HS-27A (cell line): ENCODE measurements at regions not wholly inside any gene's neighbourhood (a gene's known extent, or its start where the extent isn't known, plus 50 kb on each side); places are given as distances from the start of the nearest gene placed in this dataset.
A peak's percentile ranks its signal among the peaks of the same experiment; 100 is the strongest.
"Not testable (repeated sequence)": the region's sequence is repeated elsewhere in the genome, so short reads cannot be mapped to it uniquely, and the experiment has no call there.

Source experiments
- DNase-seq: peaks from one replicate; pipeline ENCODE4 v3.0.0-alpha.2; 2012; ENCODE audit warnings: low read depth, missing footprints

DNA sequence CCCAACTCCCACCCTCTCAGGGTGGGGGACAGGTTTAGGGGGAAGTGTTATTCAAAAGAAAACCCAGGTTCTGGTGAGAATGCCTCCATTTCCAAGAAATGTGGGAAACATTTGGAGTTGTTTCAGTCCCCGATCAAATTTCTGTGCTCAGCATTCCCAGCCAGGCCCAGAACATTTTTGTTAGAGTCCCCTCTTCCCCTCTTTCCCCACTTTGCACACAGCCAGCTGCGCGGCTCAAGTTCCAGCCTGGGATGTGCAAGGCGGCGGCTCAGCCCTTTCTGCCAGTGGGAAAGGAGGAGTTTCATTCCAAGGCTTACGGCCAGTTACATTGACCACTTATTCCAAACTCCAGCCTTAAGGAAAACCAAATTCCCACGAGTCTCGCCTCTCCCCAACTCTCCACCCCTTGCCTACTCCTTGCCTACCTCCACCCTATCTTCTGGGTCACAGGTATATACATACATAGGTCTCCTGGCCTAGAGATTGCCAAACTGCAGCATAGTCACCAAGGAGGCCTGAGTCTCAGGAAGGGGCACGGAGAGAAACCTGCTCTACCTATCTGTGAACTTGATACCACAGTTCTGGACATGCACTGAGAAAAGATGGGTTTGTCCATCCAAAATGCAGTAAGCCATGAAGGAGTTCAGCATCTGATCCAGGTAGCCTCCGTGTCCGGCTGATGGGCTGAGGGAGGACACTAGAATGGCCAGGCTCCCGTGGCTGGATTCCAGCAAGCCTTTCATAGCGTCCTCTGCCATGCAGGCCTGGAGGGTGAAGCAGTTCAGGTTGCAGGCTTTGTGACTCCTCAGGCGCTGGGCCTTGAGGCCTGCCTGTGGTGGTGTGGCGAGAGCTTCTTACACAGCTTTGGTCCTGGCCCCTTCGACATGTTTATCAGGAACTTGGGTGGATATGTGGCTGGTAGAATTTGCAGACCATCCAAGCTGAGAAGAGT lies 154.5 kb downstream of the ZFP36L2 start:
- DNase-seq: no peak

- no peak for DNase-seq
Measured at GRCh38 chr2:43070676-43071502, 155.5 kb downstream of the ZFP36L2 start.

DNA sequence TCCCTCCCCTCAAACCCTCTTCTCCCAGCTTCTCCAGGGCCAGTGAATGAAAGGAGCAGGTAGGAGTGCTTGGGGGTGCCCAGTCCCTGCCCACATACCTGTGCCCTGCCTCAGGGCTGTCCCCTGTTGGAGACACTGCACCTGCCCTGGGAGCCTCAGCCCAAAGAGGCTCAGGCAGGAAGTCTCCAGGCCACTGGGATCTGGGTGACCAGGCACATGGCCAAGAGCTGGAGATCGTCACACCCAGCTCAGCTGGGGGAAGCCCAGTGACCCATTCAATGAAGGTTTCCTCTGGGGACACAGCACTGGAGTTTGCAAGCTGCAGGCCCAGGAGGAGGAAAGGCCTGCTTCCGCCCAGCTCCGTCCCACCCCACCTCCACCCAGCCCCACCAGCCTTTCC lies 156.4 kb downstream of the ZFP36L2 start:
- no peak for DNase-seq

- DNase-seq: no peak
Measured at GRCh38 chr2:43068631-43069517, 157.5 kb downstream of the ZFP36L2 start.

GRCh38 chr2:43068041-43068533 lies 158.3 kb downstream of the ZFP36L2 start:
- DNase-seq: no peak

GRCh38 chr2:43067254-43068040 lies 159.0 kb downstream of the ZFP36L2 start:
- DNase-seq: no peak

DNA sequence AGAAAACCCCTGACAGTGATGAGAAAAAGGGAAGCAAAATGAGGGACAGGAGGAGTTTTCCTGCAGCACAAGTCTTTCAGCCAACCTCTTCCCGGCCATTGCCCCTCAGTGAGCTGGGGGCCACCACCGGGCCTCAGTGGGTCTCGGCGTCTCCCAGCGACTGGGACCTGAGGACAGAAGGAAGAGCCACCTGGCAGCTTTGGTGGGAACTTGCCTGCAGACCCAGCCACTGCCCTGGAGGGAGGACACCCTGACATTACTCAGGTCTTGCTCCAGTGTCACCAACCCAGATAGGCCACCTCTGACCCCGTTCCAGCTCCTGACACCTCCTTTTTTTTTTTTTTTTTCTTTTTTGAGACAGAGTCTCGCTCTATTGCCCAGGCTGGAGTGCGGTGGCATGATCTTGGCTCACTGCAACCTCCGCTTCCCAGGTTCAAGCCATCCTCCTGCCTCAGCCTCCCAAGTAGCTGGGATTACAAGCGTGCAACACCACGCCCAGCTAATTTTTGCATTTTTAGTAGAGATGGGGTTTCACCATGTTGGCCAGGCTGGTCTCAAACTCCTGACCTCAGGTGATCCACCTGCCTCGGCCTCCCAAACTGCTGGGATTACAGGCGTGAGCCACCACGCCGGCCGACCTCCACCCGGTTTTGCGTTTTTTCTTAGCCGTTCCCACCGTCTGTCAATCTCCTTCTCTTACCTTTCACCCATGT lies 159.7 kb downstream of the ZFP36L2 start:
- not testable (repeated sequence) for DNase-seq

- no peak for DNase-seq
Measured at GRCh38 chr2:43065871-43066270, 160.5 kb downstream of the ZFP36L2 start.

DNA sequence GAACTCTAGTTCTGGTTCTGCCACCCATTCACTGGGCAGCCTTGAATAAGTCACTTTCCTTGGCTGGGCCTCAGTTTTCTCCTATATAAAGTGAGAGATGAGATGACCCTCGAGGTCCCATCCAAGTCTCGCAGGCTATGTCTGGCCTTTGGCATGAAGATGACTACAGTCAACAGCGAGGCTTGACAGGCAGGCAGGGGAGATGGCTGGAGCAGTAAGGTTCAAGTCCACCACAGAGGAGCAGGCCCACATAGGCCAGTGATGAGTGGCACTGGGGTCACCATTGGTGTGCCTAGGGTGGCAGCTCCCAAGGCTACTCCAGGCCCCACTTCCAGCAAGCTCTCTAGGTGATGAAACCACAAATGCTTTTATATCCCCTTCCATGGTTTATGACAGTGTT lies 161.4 kb downstream of the ZFP36L2 start:
- no peak for DNase-seq

DNA sequence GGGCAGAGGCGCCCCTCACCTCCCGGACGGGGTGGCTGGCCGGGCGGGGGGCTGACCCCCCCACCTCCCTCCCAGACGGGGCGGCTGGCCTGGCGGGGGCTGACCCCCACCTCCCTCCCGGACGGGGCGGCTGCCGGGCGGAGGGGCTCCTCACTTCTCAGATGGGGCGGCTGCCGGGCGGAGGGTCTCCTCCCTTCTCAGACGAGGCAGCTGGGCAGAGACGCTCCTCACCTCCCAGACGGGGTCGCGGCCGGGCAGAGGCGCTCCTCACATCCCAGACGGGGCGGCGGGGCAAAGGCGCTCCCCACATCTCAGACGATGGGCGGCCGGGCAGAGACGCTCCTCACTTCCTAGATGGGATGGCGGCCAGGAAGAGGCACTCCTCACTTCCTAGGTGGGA lies 163.3 kb downstream of the ZFP36L2 start:
- DNase-seq: not testable (repeated sequence)

DNA sequence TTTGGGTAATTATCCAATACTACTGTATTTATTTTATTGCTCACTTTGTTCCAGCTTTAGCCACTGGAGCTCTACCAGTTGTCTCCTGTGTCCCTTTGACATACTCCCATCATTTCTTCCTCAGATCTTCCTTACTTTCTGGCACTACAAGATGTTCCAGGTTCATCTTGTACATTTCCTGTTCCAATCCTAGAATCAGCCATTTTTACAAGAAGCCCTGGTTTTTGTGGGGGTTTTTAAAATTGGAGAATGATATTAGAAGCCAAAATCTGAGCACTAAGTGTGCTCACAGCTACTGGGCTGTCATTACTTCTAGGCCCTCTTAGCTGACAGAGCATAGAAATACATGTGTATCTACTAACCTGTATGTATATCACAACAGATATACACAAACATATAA lies 164.3 kb downstream of the ZFP36L2 start:
- no peak for DNase-seq

GRCh38 chr2:43060390-43061016 lies 165.9 kb downstream of the ZFP36L2 start:
- no peak for DNase-seq

DNA sequence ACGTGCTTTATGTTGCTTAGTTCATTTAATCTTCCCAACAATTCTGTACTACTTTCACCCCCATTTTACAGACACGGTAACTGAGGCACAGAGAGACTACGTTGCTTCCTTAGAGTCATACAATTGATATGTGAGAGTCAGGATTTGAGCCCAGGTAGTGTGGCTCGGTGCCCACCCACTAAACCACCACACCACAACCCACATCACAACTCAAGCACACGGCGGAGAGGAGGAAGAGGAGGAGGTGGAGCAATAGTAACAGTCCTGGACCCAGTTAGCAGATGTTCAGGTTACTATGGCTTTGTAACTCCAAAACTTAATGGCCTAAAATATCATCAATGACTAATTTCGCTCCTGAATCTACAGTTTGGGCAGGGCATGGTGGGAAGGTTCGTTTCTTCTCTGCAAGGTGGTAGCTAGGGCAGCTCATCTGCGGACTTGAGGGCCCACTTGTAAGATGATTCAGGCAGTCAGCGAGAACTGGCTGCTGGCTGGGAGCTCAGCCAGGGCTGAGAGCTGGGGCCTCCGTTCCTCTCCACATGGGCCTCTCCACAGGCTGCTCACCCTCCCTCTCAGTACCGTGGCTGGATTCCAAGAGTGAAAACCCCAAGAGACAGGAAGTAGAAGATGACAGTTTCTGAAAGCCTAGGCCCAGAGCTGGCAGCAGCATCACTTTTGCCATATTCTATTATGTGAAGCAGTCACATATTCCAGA lies 167.1 kb downstream of the ZFP36L2 start:
- peak; percentile 86 for DNase-seq

DNA sequence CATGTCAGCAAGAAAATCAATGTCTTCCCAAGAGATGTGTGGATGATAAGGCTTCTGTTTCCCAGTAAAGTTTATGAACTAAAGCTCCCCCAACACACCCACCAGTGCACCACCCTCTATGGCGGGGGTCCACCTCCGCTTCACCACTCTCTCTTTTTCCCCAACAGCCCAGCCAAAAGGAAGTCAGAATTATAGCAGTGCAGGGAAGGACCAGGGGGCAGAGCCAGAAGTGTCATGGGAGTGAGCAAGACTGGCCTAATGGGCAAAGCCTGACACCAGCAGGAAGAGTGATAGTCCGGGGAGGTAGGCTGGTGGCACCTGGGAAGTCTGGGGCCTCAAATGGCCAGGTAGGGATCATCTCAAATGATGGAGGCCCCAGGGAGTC lies 167.7 kb downstream of the ZFP36L2 start:
- no peak for DNase-seq

GRCh38 chr2:43057742-43058725 lies 168.4 kb downstream of the ZFP36L2 start:
- DNase-seq: no peak

DNA sequence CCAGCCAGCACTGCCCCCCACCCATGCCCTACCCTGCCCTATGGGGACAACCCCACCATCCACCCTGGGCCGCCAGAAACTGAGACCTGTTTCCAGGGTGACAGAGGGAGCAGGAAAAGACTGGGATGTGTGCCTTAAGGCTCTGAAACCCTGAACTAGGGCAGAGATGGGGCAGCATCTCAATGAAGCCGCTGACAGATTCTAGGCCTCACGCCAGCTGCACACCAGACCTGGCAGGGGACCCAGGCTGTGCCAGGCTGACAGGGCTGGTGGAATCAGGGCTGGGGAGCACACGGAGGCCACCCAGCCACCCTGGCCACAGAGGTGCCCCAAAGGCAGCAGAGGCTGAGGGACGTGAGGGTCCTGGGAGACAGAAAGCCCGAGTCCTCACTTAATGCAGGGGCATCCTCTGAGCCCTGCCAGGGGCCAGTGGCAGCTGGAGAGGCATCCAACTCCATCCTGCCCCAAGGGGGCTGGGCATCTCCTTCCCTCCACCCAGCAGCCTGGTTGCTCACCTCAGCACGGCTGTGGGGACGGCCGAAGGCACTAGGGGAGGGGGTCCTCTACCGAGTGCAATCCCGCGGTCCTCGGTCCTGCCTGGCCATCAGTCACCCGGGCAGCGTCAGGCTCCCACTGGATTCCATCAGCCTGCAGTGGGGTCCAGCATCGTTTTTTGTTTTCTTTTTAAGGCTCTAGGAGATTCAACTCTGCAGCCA lies 169.2 kb downstream of the ZFP36L2 start:
- DNase-seq: no peak

DNA sequence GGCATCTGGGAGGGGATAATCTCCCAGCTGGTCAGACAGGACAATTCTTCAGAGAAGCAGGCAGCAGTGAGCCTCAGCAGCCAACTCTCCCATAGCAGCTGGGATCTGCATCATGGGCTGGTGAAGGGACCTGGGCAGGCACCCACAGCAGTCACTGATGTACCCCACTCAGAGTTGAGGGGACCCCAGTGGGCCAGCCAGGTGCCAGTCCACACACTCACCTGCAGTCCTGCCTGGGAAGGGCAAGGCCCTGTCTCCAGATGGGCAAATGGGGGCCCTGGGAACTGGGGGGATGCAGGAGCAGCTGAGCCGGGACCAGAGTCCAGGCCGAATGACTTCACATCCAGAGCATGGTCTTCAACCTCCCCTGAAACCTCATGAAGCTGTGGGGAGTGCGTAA lies 170.4 kb downstream of the ZFP36L2 start:
- no peak for DNase-seq
